WTC11 (cell line): ENCODE measurements at regions not wholly inside any gene's neighbourhood (a gene's known extent, or its start where the extent isn't known, plus 50 kb on each side); places are given as distances from the start of the nearest gene placed in this dataset.

ENCODE experiments used
- ATAC-seq: fragments of 200-7000 bp; cut with Tn5 transposase; 2 replicates; pipeline ENCODE4 v1.10.0; 2021; ENCODE audit warnings: mild to moderate bottlenecking, moderate library complexity
- CTCF ChIA-PET: fragments of 300-600 bp; sonication (Branson Sonifier 250); formaldehyde crosslinking; loops from one replicate; lab custom pipeline; 2021; ENCODE audit warnings: antibody characterized with exemption; lab: Charles Lee
- POLR2A ChIA-PET: fragments of 350-600 bp; sonication (Branson Sonifier 250); formaldehyde crosslinking; loops from one replicate; lab custom pipeline; 2021; ENCODE audit warnings: antibody characterized with exemption; lab: Charles Lee
- DNase-seq: peaks from one replicate; pipeline ENCODE4 v3.0.0; 2021; ENCODE audit warnings: low spot score
- H3K27ac Mint-ChIP-seq: 2 replicates; pipeline ENCODE4 v1.8.0; 2021; ENCODE audit warnings: mixed read lengths
- H3K27me3 Mint-ChIP-seq: 2 replicates; pipeline ENCODE4 v1.8.0; 2021; ENCODE audit warnings: low read depth, mild to moderate bottlenecking, moderate library complexity, mixed read lengths
- H3K36me3 Mint-ChIP-seq: 2 replicates; pipeline ENCODE4 v1.8.0; 2021; ENCODE audit warnings: mixed read lengths
- H3K4me1 Mint-ChIP-seq: 2 replicates; pipeline ENCODE4 v1.8.0; 2022; ENCODE audit warnings: mixed read lengths
- H3K4me3 Mint-ChIP-seq: 2 replicates; pipeline ENCODE4 v1.8.0; 2021; ENCODE audit warnings: mild to moderate bottlenecking, moderate library complexity, mixed read lengths
- H3K9me3 Mint-ChIP-seq: 2 replicates; pipeline ENCODE4 v1.8.0; 2021; ENCODE audit warnings: mixed read lengths
- AFF4 ChIP-seq: sonication (generic); formaldehyde crosslinking; IDR thresholded peaks from 2 replicates; pipeline ENCODE4 v1.8.1; 2023; ENCODE audit warnings: mild to moderate bottlenecking, missing genetic modification reagents, borderline replicate concordance
- ATF6 ChIP-seq: sonication (generic); formaldehyde crosslinking; IDR thresholded peaks from 2 replicates; pipeline ENCODE4 v1.8.1; 2023; ENCODE audit warnings: mild to moderate bottlenecking, missing genetic modification reagents
- CBFB ChIP-seq: sonication (generic); formaldehyde crosslinking; IDR thresholded peaks from 2 replicates; pipeline ENCODE4 v1.8.1; 2022; ENCODE audit warnings: mild to moderate bottlenecking, low read depth, missing genetic modification reagents
- CREM ChIP-seq: sonication (generic); formaldehyde crosslinking; IDR thresholded peaks from 2 replicates; pipeline ENCODE4 v1.8.1; 2022; ENCODE audit warnings: mild to moderate bottlenecking, missing genetic modification reagents, moderate library complexity
- MLX ChIP-seq: sonication (generic); formaldehyde crosslinking; IDR thresholded peaks from 2 replicates; pipeline ENCODE4 v1.8.1; 2023; ENCODE audit warnings: mild to moderate bottlenecking, missing genetic modification reagents, moderate library complexity
- NFE2L1 ChIP-seq: sonication (generic); formaldehyde crosslinking; IDR thresholded peaks from 2 replicates; pipeline ENCODE4 v1.8.1; 2023; ENCODE audit warnings: missing genetic modification reagents
- PREB ChIP-seq: sonication (generic); formaldehyde crosslinking; IDR thresholded peaks from 2 replicates; pipeline ENCODE4 v1.8.1; 2022; ENCODE audit warnings: mild to moderate bottlenecking, missing genetic modification reagents, moderate library complexity, borderline replicate concordance
- ZNF263 ChIP-seq: sonication (generic); formaldehyde crosslinking; IDR thresholded peaks from 2 replicates; pipeline ENCODE4 v1.8.1; 2022; ENCODE audit warnings: low read depth, mild to moderate bottlenecking, moderate library complexity, missing genetic modification reagents
- TF ChIP-seq, protein P1 (sequence below): sonication (generic); formaldehyde crosslinking; IDR thresholded peaks from 2 replicates; pipeline ENCODE4 v1.8.1; 2022; ENCODE audit warnings: low read depth, missing genetic modification reagents, borderline replicate concordance
- TF ChIP-seq, protein P2 (sequence below): sonication (generic); formaldehyde crosslinking; IDR thresholded peaks from 2 replicates; pipeline ENCODE4 v1.8.1; 2023; ENCODE audit warnings: mild to moderate bottlenecking, moderate library complexity, missing genetic modification reagents

- H3K27ac Mint-ChIP-seq, result no peak overlapping the region
- peaks cover 3% of the 10 kb centered on the region; the same call in 1 of the 2 replicates for H3K27me3 Mint-ChIP-seq
- H3K4me1 Mint-ChIP-seq, result no peaks in the 10 kb centered on the region
- no peak overlapping the region for H3K4me3 Mint-ChIP-seq
- no peak for TF ChIP-seq ZNF263 (CRISPR knock-in tag)
- TF ChIP-seq CREM, result no peak
- TF ChIP-seq AFF4 (CRISPR knock-in tag), result no peak
- TF ChIP-seq, protein P1, sequence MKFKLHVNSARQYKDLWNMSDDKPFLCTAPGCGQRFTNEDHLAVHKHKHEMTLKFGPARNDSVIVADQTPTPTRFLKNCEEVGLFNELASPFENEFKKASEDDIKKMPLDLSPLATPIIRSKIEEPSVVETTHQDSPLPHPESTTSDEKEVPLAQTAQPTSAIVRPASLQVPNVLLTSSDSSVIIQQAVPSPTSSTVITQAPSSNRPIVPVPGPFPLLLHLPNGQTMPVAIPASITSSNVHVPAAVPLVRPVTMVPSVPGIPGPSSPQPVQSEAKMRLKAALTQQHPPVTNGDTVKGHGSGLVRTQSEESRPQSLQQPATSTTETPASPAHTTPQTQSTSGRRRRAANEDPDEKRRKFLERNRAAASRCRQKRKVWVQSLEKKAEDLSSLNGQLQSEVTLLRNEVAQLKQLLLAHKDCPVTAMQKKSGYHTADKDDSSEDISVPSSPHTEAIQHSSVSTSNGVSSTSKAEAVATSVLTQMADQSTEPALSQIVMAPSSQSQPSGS (CRISPR knock-in tag), result no peak
- TF ChIP-seq, protein P2, sequence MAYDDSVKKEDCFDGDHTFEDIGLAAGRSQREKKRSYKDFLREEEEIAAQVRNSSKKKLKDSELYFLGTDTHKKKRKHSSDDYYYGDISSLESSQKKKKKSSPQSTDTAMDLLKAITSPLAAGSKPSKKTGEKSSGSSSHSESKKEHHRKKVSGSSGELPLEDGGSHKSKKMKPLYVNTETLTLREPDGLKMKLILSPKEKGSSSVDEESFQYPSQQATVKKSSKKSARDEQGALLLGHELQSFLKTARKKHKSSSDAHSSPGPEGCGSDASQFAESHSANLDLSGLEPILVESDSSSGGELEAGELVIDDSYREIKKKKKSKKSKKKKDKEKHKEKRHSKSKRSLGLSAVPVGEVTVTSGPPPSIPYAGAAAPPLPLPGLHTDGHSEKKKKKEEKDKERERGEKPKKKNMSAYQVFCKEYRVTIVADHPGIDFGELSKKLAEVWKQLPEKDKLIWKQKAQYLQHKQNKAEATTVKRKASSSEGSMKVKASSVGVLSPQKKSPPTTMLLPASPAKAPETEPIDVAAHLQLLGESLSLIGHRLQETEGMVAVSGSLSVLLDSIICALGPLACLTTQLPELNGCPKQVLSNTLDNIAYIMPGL (CRISPR knock-in tag), result no peak
- no peak for TF ChIP-seq ATF6 (CRISPR knock-in tag)
- DNase-seq (no peak), ATAC-seq (no peak)
- POLR2A ChIA-PET, result no interaction called here
- no peaks in the 10 kb centered on the region for H3K36me3 Mint-ChIP-seq
- H3K9me3 Mint-ChIP-seq, result no peaks in the 10 kb centered on the region
- CTCF ChIA-PET, result no interaction called here
Measured at GRCh38 chr2:42913280-42913878, 121.0 kb upstream of the HAAO start.

DNA sequence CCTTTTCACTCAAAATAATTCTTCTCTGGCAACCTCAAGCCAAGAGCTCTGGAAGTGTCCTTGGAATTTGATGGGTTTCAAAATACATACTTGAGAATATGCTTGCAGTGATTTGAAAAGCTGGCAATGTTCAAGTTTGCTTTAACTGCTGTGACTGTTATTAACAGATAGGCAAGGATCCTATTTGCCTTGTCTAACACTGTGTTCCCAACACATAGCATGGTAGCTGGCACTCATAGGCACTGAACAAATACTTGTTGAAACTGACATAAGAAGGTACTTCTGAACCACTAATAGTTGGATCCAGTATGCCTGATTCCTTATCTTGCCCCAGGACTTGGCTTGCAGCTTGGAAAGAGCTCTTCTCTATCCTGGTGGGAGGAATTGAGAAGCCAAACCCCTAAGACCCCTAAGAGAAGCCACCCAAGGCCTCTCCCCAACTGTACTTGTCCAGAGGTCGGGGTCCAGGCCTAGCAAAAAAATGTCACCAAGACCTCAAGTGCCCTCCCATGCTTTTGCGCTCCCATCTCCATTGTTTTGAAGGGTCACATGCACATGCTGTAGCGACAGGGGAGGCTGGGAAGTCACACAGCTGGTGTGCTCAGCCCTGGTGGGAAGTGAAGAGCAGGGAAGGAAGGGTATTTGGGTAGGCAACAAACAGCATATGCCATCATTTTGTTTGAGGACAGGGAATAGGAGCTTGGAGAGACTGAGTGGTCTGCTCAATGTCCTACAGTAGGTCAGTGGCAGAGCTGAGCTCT lies 118.4 kb upstream of the HAAO start:
- H3K27ac Mint-ChIP-seq, result no peak overlapping the region
- H3K4me1 Mint-ChIP-seq, result peaks cover 17% of the 10 kb centered on the region
- ATAC-seq (no peak), DNase-seq (no peak)
- ChIA-PET CTCF (interaction anchor here (0.5 to 1.2 kb wide), 4 partner anchors 9 to 98 kb away, joined by 3 to 6 read pairs (median 4); no protein-coding TSS in a partner anchor), POLR2A (no interaction called here)
- H3K27me3 Mint-ChIP-seq, result peaks cover 12% of the 10 kb centered on the region; the same call in 1 of the 2 replicates
- H3K9me3 Mint-ChIP-seq, result no peaks in the 10 kb centered on the region
- TF ChIP-seq NFE2L1 (CRISPR knock-in tag), result no peak
- TF ChIP-seq CBFB (CRISPR knock-in tag), result no peak
- no peak for TF ChIP-seq MLX (CRISPR knock-in tag)
- TF ChIP-seq PREB (CRISPR knock-in tag), result no peak
- H3K36me3 Mint-ChIP-seq, result no peaks in the 10 kb centered on the region
- H3K4me3 Mint-ChIP-seq, result no peak overlapping the region
